Fibroblast of lung (primary cell): ENCODE measurements at regions not wholly inside any gene's neighbourhood (a gene's known extent, or its start where the extent isn't known, plus 50 kb on each side); places are given as distances from the start of the nearest gene placed in this dataset.

Experiments used
- DNase-seq, 2 donors: peaks; one replicate each; pipeline versions ENCODE4 v3.0.0 to v3.0.0-alpha.2; 2010; ENCODE audit warnings: low read depth in 2 of 2
- H2AFZ ChIP-seq: 2 replicates; pipeline ENCODE4 v1.5.1; 2012; ENCODE audit warnings: low read length, control low read depth, inconsistent platforms
- H3K27ac ChIP-seq: 2 replicates; pipeline ENCODE4 v1.5.1; 2011; ENCODE audit warnings: low read length, control low read depth; ENCODE audit not compliant: insufficient read depth
- H3K27me3 ChIP-seq: 2 replicates; pipeline ENCODE4 v1.5.1; 2011; ENCODE audit warnings: mild to moderate bottlenecking, low read length; ENCODE audit not compliant: control insufficient read depth, insufficient read depth
- H3K36me3 ChIP-seq: 2 replicates; pipeline ENCODE4 v1.5.1; 2011; ENCODE audit warnings: low read length; ENCODE audit not compliant: control insufficient read depth, insufficient read depth
- H3K4me1 ChIP-seq: 2 replicates; pipeline ENCODE4 v1.5.1; 2011; ENCODE audit warnings: low read length; ENCODE audit not compliant: control insufficient read depth, insufficient read depth; ENCODE audit errors: extremely low read depth
- H3K4me2 ChIP-seq: 2 replicates; pipeline ENCODE4 v1.5.1; 2011; ENCODE audit warnings: low read length, control low read depth; ENCODE audit not compliant: insufficient read depth; ENCODE audit errors: extremely low read depth
- H3K4me3 ChIP-seq, 4 experiments: fragments of 200-600 bp in 1 of 4; sonication (generic) in 1 of 4; replicated peaks in 1 of 4; 2 replicates each; pipeline ENCODE4 v1.5.1; 2011 to 2016; ENCODE audit warnings: low read length in 4 of 4, low read depth in 3 of 4, mild to moderate bottlenecking in 3 of 4, control low read depth in 2 of 4, inconsistent platforms in 1 of 4, mixed read lengths in 1 of 4; ENCODE audit not compliant: insufficient read depth in 1 of 4; ENCODE audit errors: control extremely low read depth in 1 of 4
- H3K79me2 ChIP-seq: 2 replicates; pipeline ENCODE4 v1.5.1; 2012; ENCODE audit warnings: mild to moderate bottlenecking, low read length, inconsistent platforms; ENCODE audit not compliant: control insufficient read depth, insufficient read depth
- H3K9ac ChIP-seq: 2 replicates; pipeline ENCODE4 v1.5.1; 2011; ENCODE audit warnings: mild to moderate bottlenecking, low read length, control low read depth; ENCODE audit not compliant: insufficient read depth
- H3K9me3 ChIP-seq: 2 replicates; pipeline ENCODE4 v1.5.1; 2012; ENCODE audit warnings: low read depth, low read length; ENCODE audit not compliant: control insufficient read depth, insufficient read depth
- H4K20me1 ChIP-seq: 2 replicates; pipeline ENCODE4 v1.5.1; 2011; ENCODE audit warnings: low read length; ENCODE audit not compliant: control insufficient read depth, insufficient read depth; ENCODE audit errors: extremely low read depth
- CTCF ChIP-seq, 2 donors: IDR thresholded peaks in 1 of 2; conservative IDR thresholded peaks in 1 of 2; 1 replicate in 1 of 2; 2 replicates in 1 of 2; pipeline ENCODE4 v1.5.1; 2011 to 2012; ENCODE audit warnings: low read length in 2 of 2, control low read depth in 1 of 2, inconsistent platforms in 1 of 2, low read depth in 1 of 2, mild to moderate bottlenecking in 1 of 2
- EZH2 ChIP-seq: IDR thresholded peaks from 2 replicates; pipeline ENCODE4 v1.5.1; 2012; ENCODE audit warnings: low read length, control low read depth, mild to moderate bottlenecking; ENCODE audit errors: missing control alignments

GRCh38 chr4:128481752-128482480 lies 194.3 kb upstream of the PGRMC2 start:
- H3K27ac ChIP-seq = no peak overlapping the region
- DNase-seq = no peak
- no peaks in the 10 kb centered on the region for H4K20me1 ChIP-seq
- H3K4me1 ChIP-seq = no peaks in the 10 kb centered on the region
- H3K4me3 ChIP-seq = no peak overlapping the region
- H3K4me2 ChIP-seq = no peak overlapping the region
- H3K9me3 ChIP-seq = no peaks in the 10 kb centered on the region
- TF ChIP-seq CTCF (conservative IDR thresholded peaks at IDR 0.05 in 1 of 2, IDR thresholded peaks at IDR 0.05 in 1 of 2; ENCODE audit: low read depth in 1 of 2, low read length in 2 of 2) (no peak), EZH2 (no peak)
- H3K27me3 ChIP-seq = no peaks in the 10 kb centered on the region
- H2AFZ ChIP-seq = no peak overlapping the region
- H3K36me3 ChIP-seq = no peaks in the 10 kb centered on the region
- H3K79me2 ChIP-seq = no peaks in the 10 kb centered on the region
- H3K9ac ChIP-seq = no peak overlapping the region

GRCh38 chr4:128480945-128481344 lies 193.3 kb upstream of the PGRMC2 start:
- Histone ChIP-seq H3K9ac (no peak overlapping the region), H4K20me1 (no peaks in the 10 kb centered on the region), H2AFZ (no peak overlapping the region), H3K27me3 (no peaks in the 10 kb centered on the region), H3K36me3 (no peaks in the 10 kb centered on the region), H3K4me1 (no peaks in the 10 kb centered on the region), H3K4me3 (no peak overlapping the region), H3K9me3 (no peaks in the 10 kb centered on the region), H3K4me2 (no peak overlapping the region), H3K27ac (no peak overlapping the region), H3K79me2 (no peaks in the 10 kb centered on the region)
- TF ChIP-seq EZH2 = no peak
- TF ChIP-seq CTCF (conservative IDR thresholded peaks at IDR 0.05 in 1 of 2, IDR thresholded peaks at IDR 0.05 in 1 of 2; ENCODE audit: low read depth in 1 of 2, low read length in 2 of 2) = no peak
- no peak for DNase-seq

- no peak overlapping the region for H2AFZ ChIP-seq
- H3K9ac ChIP-seq = no peak overlapping the region
- no peaks in the 10 kb centered on the region for H3K9me3 ChIP-seq
- H4K20me1 ChIP-seq = no peaks in the 10 kb centered on the region
- H3K4me2 ChIP-seq = no peak overlapping the region
- no peak overlapping the region for H3K27ac ChIP-seq
- TF ChIP-seq CTCF (conservative IDR thresholded peaks at IDR 0.05 in 1 of 2, IDR thresholded peaks at IDR 0.05 in 1 of 2; ENCODE audit: low read depth in 1 of 2, low read length in 2 of 2) (no peak), EZH2 (no peak)
- DNase-seq = no peak
- no peaks in the 10 kb centered on the region for H3K36me3 ChIP-seq
- H3K79me2 ChIP-seq = no peaks in the 10 kb centered on the region
- H3K27me3 ChIP-seq = no peaks in the 10 kb centered on the region
- no peak overlapping the region for H3K4me3 ChIP-seq
- no peaks in the 10 kb centered on the region for H3K4me1 ChIP-seq
These were observed 189.9 kb upstream of the PGRMC2 start for GRCh38 chr4:128477540-128477939.
